ENCODE measurements at regions not wholly inside any gene's neighbourhood (a gene's known extent, or its start where the extent isn't known, plus 50 kb on each side); places are given as distances from the start of the nearest gene placed in this dataset.

- no peak for TF ChIP-seq CTCF (IDR thresholded peaks at IDR 0.05)
- TF ChIP-seq ZFX (IDR thresholded peaks at IDR 0.05; ENCODE audit: borderline replicate concordance), result no peak
Measured at GRCh38 chr6:166826264-166826663, 130.1 kb downstream of the RNASET2 start.

Measured in 22Rv1 (cell line).